Left ventricle myocardium inferior (tissue), 1 donor: ENCODE measurements at regions not wholly inside any gene's neighbourhood (a gene's known extent, or its start where the extent isn't known, plus 50 kb on each side); places are given as distances from the start of the nearest gene placed in this dataset.

Experiments
- DNase-seq: peaks from one replicate; pipeline ENCODE4 v3.0.0-alpha.2; 2020
- H3K27ac ChIP-seq: fragments of 200-600 bp; replicated peaks from 2 replicates; pipeline ENCODE4 v1.8.0; 2021
- H3K27me3 ChIP-seq: fragments of 200-600 bp; 2 replicates; pipeline ENCODE4 v1.8.0; 2021; ENCODE audit warnings: low read depth
- H3K36me3 ChIP-seq: fragments of 200-600 bp; 2 replicates; pipeline ENCODE4 v1.8.0; 2021
- H3K4me1 ChIP-seq: fragments of 200-600 bp; 2 replicates; pipeline ENCODE4 v1.8.0; 2021
- H3K4me3 ChIP-seq: fragments of 200-600 bp; 2 replicates; pipeline ENCODE4 v1.8.0; 2021; ENCODE audit warnings: mild to moderate bottlenecking, moderate library complexity
- H3K9me3 ChIP-seq: fragments of 200-600 bp; replicated peaks from 2 replicates; pipeline ENCODE4 v1.8.0; 2021
- intact Hi-C: fragments of 100-400 bp; cut with micrococcal nuclease; formaldehyde crosslinking; loops from one replicate; pipeline ENCODE4 v1.11.0; 2022
- TF ChIP-seq, protein P1 (sequence below): fragments of 200-600 bp; IDR thresholded peaks from 2 replicates; pipeline ENCODE4 v1.8.0; 2021; ENCODE audit warnings: antibody characterized with exemption, mild to moderate bottlenecking, borderline replicate concordance
- donor health status: DM: no; HTN: yes; CAD: no; lungs with severe emphysema.

DNA sequence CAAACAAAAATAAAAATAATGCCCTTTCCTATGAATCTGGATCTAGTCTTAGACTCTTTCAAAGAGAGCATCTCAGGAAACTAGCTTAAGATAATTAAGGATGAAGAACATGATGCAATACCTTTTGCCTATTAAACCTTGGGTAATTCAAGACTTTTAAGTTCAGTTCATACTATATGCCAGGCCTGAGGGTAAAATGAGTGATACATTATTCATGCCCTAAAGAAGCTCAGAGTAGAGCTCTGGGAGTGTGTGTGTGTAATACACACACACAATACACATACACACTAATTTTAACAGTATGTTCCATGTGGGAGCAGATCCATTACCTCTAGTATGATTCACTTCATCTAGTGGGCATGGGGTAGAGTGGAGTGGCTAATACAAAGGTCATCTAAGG, 651.4 kb upstream of the CHORDC1 start:
- TF ChIP-seq, protein P1, sequence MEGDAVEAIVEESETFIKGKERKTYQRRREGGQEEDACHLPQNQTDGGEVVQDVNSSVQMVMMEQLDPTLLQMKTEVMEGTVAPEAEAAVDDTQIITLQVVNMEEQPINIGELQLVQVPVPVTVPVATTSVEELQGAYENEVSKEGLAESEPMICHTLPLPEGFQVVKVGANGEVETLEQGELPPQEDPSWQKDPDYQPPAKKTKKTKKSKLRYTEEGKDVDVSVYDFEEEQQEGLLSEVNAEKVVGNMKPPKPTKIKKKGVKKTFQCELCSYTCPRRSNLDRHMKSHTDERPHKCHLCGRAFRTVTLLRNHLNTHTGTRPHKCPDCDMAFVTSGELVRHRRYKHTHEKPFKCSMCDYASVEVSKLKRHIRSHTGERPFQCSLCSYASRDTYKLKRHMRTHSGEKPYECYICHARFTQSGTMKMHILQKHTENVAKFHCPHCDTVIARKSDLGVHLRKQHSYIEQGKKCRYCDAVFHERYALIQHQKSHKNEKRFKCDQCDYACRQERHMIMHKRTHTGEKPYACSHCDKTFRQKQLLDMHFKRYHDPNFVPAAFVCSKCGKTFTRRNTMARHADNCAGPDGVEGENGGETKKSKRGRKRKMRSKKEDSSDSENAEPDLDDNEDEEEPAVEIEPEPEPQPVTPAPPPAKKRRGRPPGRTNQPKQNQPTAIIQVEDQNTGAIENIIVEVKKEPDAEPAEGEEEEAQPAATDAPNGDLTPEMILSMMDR = no peak
- Histone ChIP-seq H3K4me1 (no peaks in the 10 kb centered on the region), H3K4me3 (no peak overlapping the region), H3K27me3 (no peaks in the 10 kb centered on the region), H3K36me3 (no peaks in the 10 kb centered on the region), H3K27ac (no peak overlapping the region), H3K9me3 (peaks cover 9% of the 10 kb centered on the region)
- intact Hi-C loops = no loop called here
- no peak for DNase-seq

DNA sequence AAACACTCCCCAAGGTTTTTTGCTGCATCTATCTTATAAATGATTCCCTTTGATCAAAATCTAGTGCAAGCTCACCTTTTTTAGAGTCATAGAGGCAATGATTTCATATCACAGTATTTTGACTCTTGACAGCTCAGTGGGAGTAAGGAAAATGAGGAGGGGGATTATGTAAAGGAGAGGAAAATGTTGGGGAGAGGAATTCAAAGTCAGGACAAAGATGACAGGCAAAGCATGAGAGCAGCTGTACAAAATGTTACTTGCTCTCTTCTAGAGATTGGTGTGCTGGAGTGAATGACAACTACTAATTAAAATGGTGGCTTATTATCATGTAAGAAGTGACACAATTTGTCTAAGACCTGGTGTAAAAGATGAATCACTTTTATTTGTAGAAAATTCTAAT, 644.6 kb upstream of the CHORDC1 start:
- Histone ChIP-seq H3K4me1 (no peaks in the 10 kb centered on the region), H3K9me3 (no peaks in the 10 kb centered on the region), H3K4me3 (no peak overlapping the region), H3K36me3 (no peaks in the 10 kb centered on the region), H3K27me3 (no peaks in the 10 kb centered on the region), H3K27ac (no peak overlapping the region)
- intact Hi-C loops = no loop called here
- DNase-seq = no peak
- TF ChIP-seq, protein P1 = no peak

DNA sequence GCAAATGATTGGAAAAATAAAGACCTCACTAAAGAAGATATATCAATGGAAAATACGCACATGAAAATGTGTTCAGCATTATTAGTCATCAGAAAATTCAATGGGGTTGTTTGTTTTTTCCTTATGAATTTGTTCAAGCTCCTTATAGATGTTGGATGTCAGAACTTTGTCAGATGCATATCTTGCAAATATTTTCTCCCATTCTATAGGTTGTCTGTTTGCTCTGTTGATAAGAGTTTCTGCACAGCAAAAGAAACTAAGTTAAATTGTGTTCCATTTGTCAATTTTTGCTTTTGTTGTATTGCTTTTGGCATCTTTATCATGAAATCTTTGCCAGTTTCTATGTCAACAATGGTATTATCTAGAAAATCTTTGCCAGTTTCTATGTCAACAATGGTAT, 633.9 kb upstream of the CHORDC1 start:
- Histone ChIP-seq H3K27ac (no peak overlapping the region), H3K27me3 (no peaks in the 10 kb centered on the region), H3K36me3 (no peaks in the 10 kb centered on the region), H3K4me1 (no peaks in the 10 kb centered on the region), H3K4me3 (no peak overlapping the region), H3K9me3 (peaks cover 23% of the 10 kb centered on the region)
- no peak for DNase-seq
- intact Hi-C loops = no loop called here
- TF ChIP-seq, protein P1 = no peak

DNA sequence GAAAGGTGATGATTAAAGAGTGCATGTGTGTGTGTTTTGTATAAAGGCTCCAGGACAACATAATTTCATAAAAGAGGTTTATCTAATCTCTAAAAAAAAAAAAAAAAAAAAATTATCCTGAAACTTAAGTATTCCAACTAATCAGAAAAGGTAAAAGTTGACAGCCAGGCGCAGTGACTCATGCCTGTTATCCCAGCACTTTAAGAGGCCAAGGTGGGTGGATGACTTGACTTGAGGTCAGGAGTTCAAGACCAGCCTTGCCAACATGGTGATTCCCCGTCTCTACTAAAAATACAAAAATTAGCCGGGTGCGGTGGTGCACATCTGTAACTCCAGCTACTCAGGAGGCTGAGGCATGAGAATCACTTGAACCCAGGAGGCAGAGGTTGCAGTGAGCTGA, 632.7 kb upstream of the CHORDC1 start:
- Histone ChIP-seq H3K27me3 (no peaks in the 10 kb centered on the region), H3K9me3 (peaks cover 21% of the 10 kb centered on the region), H3K36me3 (no peaks in the 10 kb centered on the region), H3K4me1 (no peaks in the 10 kb centered on the region), H3K4me3 (no peak overlapping the region), H3K27ac (no peak overlapping the region)
- TF ChIP-seq, protein P1 = no peak
- intact Hi-C loops = no loop called here
- DNase-seq = no peak

DNA sequence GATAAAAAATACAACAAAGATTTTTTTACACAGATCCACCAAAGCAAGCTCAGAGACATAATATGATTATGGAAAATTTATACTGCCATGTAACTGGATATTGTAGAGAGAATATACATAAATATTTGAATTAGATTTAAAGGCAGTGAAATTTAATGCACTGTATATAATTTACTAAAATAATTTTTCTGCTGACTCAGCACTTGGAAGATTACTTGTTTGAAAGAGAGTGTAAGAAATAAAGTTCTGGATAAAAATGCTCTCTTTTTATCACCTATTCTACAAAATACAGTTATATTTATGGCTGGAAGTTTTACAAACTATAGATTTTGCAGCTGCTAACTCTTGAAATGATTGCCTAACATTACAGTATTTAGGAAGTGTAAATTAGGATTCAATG, 628.3 kb upstream of the CHORDC1 start:
- Histone ChIP-seq H3K4me1 (no peaks in the 10 kb centered on the region), H3K9me3 (no peaks in the 10 kb centered on the region), H3K4me3 (no peak overlapping the region), H3K36me3 (no peaks in the 10 kb centered on the region), H3K27me3 (no peaks in the 10 kb centered on the region), H3K27ac (no peak overlapping the region)
- TF ChIP-seq, protein P1 = no peak
- intact Hi-C loops = no loop called here
- DNase-seq = no peak

DNA sequence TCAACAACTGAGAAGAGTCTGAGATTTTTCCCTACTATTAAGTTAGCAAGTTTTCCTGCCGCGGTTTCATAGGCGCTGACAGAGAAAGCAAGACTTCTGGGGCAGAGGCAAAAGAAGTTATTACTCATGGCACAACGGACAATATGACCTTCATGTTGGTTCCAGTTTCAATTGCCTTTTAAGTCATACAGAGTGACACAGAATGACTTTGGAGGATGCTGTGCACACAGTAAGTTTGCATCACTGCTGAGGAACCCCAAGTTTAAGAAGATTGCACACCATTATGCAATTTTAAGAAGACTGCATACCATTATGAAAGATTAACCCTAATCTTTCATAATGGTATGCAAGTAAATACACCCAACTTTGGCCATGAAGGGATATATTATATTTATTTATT, 626.5 kb upstream of the CHORDC1 start:
- H3K27me3 ChIP-seq = no peaks in the 10 kb centered on the region
- DNase-seq = no peak
- H3K4me1 ChIP-seq = no peaks in the 10 kb centered on the region
- no peak overlapping the region for H3K4me3 ChIP-seq
- intact Hi-C loops = no loop called here
- TF ChIP-seq, protein P1 = no peak
- no peaks in the 10 kb centered on the region for H3K9me3 ChIP-seq
- no peaks in the 10 kb centered on the region for H3K36me3 ChIP-seq
- H3K27ac ChIP-seq = no peak overlapping the region
